Fibroblast of mammary gland (primary cell): ENCODE measurements at regions not wholly inside any gene's neighbourhood (a gene's known extent, or its start where the extent isn't known, plus 50 kb on each side); places are given as distances from the start of the nearest gene placed in this dataset.
A peak's percentile ranks its signal among the peaks of the same experiment; 100 is the strongest.
"Not testable (repeated sequence)": the region's sequence is repeated elsewhere in the genome, so short reads cannot be mapped to it uniquely, and the experiment has no call there.

Source experiments
- DNase-seq: peaks from one replicate; pipeline ENCODE4 v3.0.0-alpha.2; 2010; ENCODE audit warnings: low read depth
- H3K4me3 ChIP-seq: 2 replicates; pipeline ENCODE4 v1.5.1; 2011; ENCODE audit warnings: low read depth, mild to moderate bottlenecking, low read length, moderate library complexity; ENCODE audit not compliant: control insufficient read depth
- TF ChIP-seq, protein P1 (sequence below): conservative IDR thresholded peaks from 2 replicates; pipeline ENCODE4 v1.5.1; 2011; ENCODE audit warnings: low read depth, low read length, inconsistent platforms; ENCODE audit not compliant: control insufficient read depth, insufficient read depth

DNA sequence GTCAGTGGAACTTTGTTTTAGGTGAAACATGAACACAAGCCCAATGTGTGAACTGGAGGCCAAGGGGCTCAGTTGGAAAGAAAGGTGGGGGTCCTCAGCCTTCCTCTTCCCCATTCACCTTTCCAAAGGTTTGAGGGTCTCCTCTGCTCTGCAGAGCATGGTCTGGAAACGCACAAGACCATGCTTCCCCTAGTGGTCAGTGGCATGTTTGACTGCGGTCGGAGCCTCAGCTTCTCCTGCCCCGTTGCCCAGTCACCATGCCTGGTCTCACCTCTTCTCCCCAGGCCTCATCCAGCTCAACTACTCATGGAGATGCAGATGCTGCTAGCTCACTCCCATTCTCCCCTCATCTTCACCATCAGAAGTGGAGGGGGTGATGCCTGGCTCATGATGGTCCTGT lies 340.3 kb downstream of the GADD45G start:
- no peak overlapping the region for H3K4me3 ChIP-seq
- TF ChIP-seq, protein P1, sequence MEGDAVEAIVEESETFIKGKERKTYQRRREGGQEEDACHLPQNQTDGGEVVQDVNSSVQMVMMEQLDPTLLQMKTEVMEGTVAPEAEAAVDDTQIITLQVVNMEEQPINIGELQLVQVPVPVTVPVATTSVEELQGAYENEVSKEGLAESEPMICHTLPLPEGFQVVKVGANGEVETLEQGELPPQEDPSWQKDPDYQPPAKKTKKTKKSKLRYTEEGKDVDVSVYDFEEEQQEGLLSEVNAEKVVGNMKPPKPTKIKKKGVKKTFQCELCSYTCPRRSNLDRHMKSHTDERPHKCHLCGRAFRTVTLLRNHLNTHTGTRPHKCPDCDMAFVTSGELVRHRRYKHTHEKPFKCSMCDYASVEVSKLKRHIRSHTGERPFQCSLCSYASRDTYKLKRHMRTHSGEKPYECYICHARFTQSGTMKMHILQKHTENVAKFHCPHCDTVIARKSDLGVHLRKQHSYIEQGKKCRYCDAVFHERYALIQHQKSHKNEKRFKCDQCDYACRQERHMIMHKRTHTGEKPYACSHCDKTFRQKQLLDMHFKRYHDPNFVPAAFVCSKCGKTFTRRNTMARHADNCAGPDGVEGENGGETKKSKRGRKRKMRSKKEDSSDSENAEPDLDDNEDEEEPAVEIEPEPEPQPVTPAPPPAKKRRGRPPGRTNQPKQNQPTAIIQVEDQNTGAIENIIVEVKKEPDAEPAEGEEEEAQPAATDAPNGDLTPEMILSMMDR = peak; percentile 15
- DNase-seq = no peak

DNA sequence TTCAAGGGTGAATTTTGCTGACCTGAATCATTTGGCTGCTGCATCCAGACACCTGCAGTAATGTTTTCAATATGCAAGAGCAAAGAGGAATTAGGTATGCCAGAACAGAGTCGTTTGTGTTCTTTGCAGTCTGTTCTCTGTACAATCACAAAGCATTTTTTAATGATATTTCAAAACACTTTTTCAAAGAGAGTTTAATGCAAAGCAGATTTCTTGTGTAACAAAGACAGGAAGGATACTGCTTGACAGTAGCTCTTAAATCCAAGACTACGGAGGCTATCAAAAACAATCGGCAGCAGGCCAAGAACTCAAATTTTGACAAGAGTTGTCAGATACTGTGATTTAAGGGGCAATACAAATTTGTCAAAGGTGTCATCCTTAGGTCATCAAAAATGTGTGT lies 341.9 kb downstream of the GADD45G start:
- TF ChIP-seq, protein P1 = no peak

DNA sequence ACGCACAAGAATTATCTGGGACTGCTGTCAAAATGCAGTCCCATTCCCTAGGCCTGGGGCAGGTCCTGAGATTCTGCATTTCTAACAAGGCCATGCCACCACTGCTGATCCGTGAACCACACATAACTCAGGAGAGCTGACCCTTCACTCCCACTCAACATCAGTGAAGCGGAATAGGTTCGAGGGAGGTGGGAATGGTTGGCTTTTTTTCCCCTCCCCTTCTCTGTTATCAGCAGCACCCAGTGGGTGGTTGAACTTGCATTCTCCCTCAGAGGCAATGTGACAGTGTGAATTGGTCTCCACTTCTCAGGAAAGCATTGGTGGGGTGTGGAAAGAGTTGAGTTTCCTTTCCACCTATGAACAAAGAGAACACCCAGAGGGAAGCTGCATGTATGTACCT lies 344.3 kb downstream of the GADD45G start:
- no peak overlapping the region for H3K4me3 ChIP-seq
- DNase-seq = no peak
- TF ChIP-seq, protein P1 = no peak

More for the DNA sequence above, 341.9 kb downstream of the GADD45G start:
- no peak for DNase-seq
- H3K4me3 ChIP-seq = no peak overlapping the region

DNA sequence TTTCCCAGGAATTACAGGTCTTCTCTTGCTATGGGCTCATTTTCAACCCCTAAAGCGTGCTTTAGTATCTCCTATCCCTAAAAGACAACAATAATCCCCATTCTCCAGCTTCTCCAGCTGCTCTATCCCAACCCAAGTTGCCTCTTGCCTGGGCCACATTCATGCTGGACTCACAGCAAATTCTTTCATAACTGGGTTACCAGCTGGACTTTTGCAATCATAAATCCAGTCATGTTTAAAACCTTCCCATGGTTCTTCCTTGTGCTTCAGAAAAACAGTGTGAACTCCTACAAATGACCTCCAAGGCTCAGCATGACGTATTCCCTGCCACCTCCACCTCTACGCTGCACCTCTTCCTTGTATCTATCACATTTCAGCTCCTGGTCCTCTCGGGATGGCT lies 346.9 kb downstream of the GADD45G start:
- H3K4me3 ChIP-seq = no peak overlapping the region
- TF ChIP-seq, protein P1 = no peak
- DNase-seq = peak; percentile 56

DNA sequence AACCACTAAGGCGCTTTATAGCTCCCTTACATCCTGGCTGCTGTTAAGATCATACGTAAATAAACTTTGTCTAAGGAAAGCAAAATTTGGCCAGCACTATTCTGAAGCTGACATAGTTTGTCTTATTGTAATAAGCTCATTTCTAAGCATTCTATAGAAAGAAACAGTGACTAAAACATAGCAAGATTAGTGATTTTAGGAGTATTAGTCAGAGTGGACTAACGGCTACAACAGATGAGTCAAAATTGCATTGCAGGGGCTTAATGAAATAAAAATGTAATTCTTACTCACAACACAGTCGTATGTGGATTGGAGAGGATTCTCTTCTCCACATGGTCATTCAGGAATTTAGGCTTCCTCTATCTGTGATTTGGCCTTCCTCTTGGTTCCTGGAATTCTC lies 347.6 kb downstream of the GADD45G start:
- H3K4me3 ChIP-seq = no peak overlapping the region
- peak; percentile 88 for DNase-seq
- TF ChIP-seq, protein P1 = no peak

DNA sequence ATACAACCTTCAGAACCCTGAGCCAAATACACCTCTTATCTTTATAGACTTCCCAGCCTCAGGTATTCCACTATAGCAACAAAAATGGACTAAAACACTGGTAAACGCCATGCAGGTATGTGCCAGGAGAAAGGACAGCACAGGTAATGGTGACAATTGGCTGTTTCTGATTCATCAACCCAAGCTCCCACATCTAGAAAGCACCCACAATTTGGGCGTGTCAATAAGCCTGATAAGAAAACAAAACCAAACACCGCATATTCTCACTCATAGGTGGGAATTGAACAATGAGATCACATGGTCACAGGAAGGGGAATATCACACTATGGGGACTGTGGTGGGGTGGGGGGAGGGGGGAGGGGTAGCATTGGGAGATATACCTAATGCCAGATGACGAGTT lies 348.5 kb downstream of the GADD45G start:
- not testable (repeated sequence) for H3K4me3 ChIP-seq, DNase-seq

DNA sequence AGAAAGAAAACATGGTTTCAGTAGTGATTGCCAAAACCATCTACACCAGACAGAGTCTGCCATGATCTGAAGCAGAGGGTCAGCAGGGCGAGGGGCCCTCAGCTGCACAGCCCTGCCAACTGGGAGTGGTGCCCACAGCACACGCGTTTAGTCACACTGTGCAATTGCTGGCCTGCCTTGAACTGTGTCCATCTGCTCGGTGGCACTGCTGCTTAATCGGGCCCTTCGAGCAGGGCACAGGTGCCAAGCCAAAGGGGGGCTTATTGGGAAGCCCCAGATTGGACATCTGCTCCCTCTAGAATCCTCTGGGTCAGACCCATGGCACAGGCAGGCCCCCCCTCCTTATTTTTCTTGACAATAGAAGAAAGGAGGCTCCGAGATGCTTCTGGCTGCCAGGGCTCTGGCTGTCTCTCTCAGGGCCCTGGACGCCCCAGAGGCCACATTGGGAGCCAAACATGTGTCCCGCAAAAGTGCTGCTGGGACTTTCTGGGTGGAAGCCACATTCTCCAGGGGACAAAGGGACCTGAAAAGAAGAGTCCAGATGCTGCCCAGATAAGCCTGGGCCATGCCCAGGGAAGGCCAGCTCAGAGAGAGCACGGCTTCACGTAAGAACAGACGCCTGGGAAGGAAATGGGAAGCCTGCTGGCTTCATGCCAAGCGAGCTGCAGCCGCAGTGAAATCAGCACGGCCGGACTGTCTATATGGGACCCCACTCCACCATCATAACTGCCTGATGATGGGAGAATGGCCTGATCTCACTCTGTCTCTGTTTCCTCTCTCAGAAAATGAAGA lies 349.2 kb downstream of the GADD45G start:
- DNase-seq = no peak
- TF ChIP-seq, protein P1 = no peak
- H3K4me3 ChIP-seq = no peak overlapping the region
